H9 (cell line): ENCODE measurements at regions not wholly inside any gene's neighbourhood (a gene's known extent, or its start where the extent isn't known, plus 50 kb on each side); places are given as distances from the start of the nearest gene placed in this dataset.

ENCODE experiments used
- DNase-seq: peaks from one replicate; pipeline ENCODE4 v3.0.0-alpha.2; 2017
- H2AFZ ChIP-seq: one replicate; pipeline ENCODE4 v1.6.1; 2013; ENCODE audit warnings: mild to moderate bottlenecking, low read length, control low read depth, moderate library complexity
- H2AK5ac ChIP-seq: 2 replicates; pipeline ENCODE4 v1.6.1; 2013; ENCODE audit warnings: low read length, control low read depth, mixed read lengths; ENCODE audit not compliant: insufficient read length
- H2BK120ac ChIP-seq: one replicate; pipeline ENCODE4 v1.6.1; 2013; ENCODE audit warnings: low read depth, mild to moderate bottlenecking, low read length, control low read depth, inconsistent platforms; ENCODE audit not compliant: poor library complexity, severe bottlenecking
- H2BK12ac ChIP-seq: 2 replicates; pipeline ENCODE4 v1.6.1; 2013; ENCODE audit warnings: low read length, control low read depth, mixed read lengths, low read depth; ENCODE audit not compliant: insufficient read length
- H2BK15ac ChIP-seq: 2 replicates; pipeline ENCODE4 v1.6.1; 2013; ENCODE audit warnings: low read depth, low read length, control low read depth
- H2BK20ac ChIP-seq: one replicate; pipeline ENCODE4 v1.6.1; 2013; ENCODE audit warnings: low read depth, mild to moderate bottlenecking, low read length, control low read depth, inconsistent platforms; ENCODE audit not compliant: poor library complexity, severe bottlenecking
- H2BK5ac ChIP-seq: 2 replicates; pipeline ENCODE4 v1.6.1; 2013; ENCODE audit warnings: low read length, control low read depth, mixed read lengths; ENCODE audit not compliant: insufficient read length
- H3K14ac ChIP-seq: 2 replicates; pipeline ENCODE4 v1.6.1; 2013; ENCODE audit warnings: low read length, control low read depth; ENCODE audit not compliant: insufficient read depth
- H3K18ac ChIP-seq: 2 replicates; pipeline ENCODE4 v1.6.1; 2013; ENCODE audit warnings: low read depth, mild to moderate bottlenecking, mixed read lengths, low read length, control low read depth; ENCODE audit not compliant: insufficient read length
- H3K23ac ChIP-seq: 2 replicates; pipeline ENCODE4 v1.6.1; 2013; ENCODE audit warnings: low read length, control low read depth, mixed read lengths, low read depth; ENCODE audit not compliant: insufficient read length
- H3K23me2 ChIP-seq: 2 replicates; pipeline ENCODE4 v1.6.1; 2013; ENCODE audit warnings: low read depth, mild to moderate bottlenecking, mixed read lengths, low read length, control low read depth; ENCODE audit not compliant: insufficient read length, poor library complexity, severe bottlenecking
- H3K27ac ChIP-seq: 2 replicates; pipeline ENCODE4 v1.5.1; 2013; ENCODE audit warnings: low read length, control low read depth, mixed read lengths, low read depth; ENCODE audit not compliant: insufficient read length
- H3K27me3 ChIP-seq: 2 replicates; pipeline ENCODE4 v1.6.1; 2013; ENCODE audit warnings: low read length, control low read depth, inconsistent platforms; ENCODE audit not compliant: insufficient read depth
- H3K4ac ChIP-seq: 2 replicates; pipeline ENCODE4 v1.6.1; 2013; ENCODE audit warnings: low read depth, mild to moderate bottlenecking, control low read depth, inconsistent platforms, low read length, moderate library complexity
- H3K4me1 ChIP-seq: 2 replicates; pipeline ENCODE4 v1.6.1; 2013; ENCODE audit warnings: low read length, control low read depth, inconsistent platforms; ENCODE audit not compliant: insufficient read depth
- H3K4me2 ChIP-seq: 2 replicates; pipeline ENCODE4 v1.6.1; 2013; ENCODE audit warnings: low read length, control low read depth, mixed read lengths; ENCODE audit not compliant: insufficient read length, insufficient read depth
- H3K56ac ChIP-seq: 2 replicates; pipeline ENCODE4 v1.6.1; 2013; ENCODE audit warnings: low read depth, mild to moderate bottlenecking, mixed read lengths, low read length, control low read depth; ENCODE audit not compliant: insufficient read length
- H3K79me1 ChIP-seq: 2 replicates; pipeline ENCODE4 v1.6.1; 2013; ENCODE audit warnings: low read depth, mild to moderate bottlenecking, moderate library complexity, low read length, control low read depth, inconsistent platforms; ENCODE audit not compliant: insufficient read depth, poor library complexity, severe bottlenecking
- H3K79me2 ChIP-seq: 2 replicates; pipeline ENCODE4 v1.6.1; 2013; ENCODE audit warnings: low read length, control low read depth, inconsistent platforms; ENCODE audit not compliant: insufficient read depth
- H3K9ac ChIP-seq: 2 replicates; pipeline ENCODE4 v1.6.1; 2013; ENCODE audit warnings: low read length, control low read depth, mixed read lengths; ENCODE audit not compliant: insufficient read length; ENCODE audit errors: extremely low read depth
- H3K9me3 ChIP-seq: one replicate; pipeline ENCODE4 v1.6.1; 2013; ENCODE audit warnings: low read depth, low read length, inconsistent platforms; ENCODE audit not compliant: control insufficient read depth
- H3T11ph ChIP-seq: one replicate; pipeline ENCODE4 v1.6.1; 2013; ENCODE audit warnings: mild to moderate bottlenecking, low read length, control low read depth, inconsistent platforms
- H4K20me1 ChIP-seq: one replicate; pipeline ENCODE4 v1.6.1; 2013; ENCODE audit not compliant: control insufficient read depth, insufficient read length, insufficient read depth
- H4K5ac ChIP-seq: 2 replicates; pipeline ENCODE4 v1.6.1; 2013; ENCODE audit warnings: low read depth, mild to moderate bottlenecking, mixed read lengths, low read length, control low read depth; ENCODE audit not compliant: insufficient read length
- H4K8ac ChIP-seq: replicated peaks from 2 replicates; pipeline ENCODE4 v1.6.1; 2013; ENCODE audit warnings: low read length, control low read depth, mixed read lengths, low read depth; ENCODE audit not compliant: insufficient read length
- H4K91ac ChIP-seq: 2 replicates; pipeline ENCODE4 v1.6.1; 2013; ENCODE audit warnings: low read depth, mild to moderate bottlenecking, moderate library complexity, mixed read lengths, low read length, control low read depth; ENCODE audit not compliant: insufficient read length
- H3K27ac Mint-ChIP-seq, 3 experiments: 2 replicates in 2 of 3; 3 replicates in 1 of 3; pipeline ENCODE4 v1.8.0; 2020 to 2021; ENCODE audit warnings: mixed read lengths in 3 of 3, mild to moderate bottlenecking in 1 of 3, moderate library complexity in 1 of 3
- H3K27me3 Mint-ChIP-seq: 2 replicates; pipeline ENCODE4 v1.8.0; 2021; ENCODE audit warnings: low read depth, mild to moderate bottlenecking, moderate library complexity, mixed read lengths
- H3K36me3 Mint-ChIP-seq, 3 experiments: 2 replicates in 2 of 3; 3 replicates in 1 of 3; pipeline ENCODE4 v1.8.0; 2020 to 2021; ENCODE audit warnings: low read depth in 3 of 3, mixed read lengths in 3 of 3; ENCODE audit not compliant: insufficient read depth in 1 of 3
- H3K4me1 Mint-ChIP-seq, 2 experiments: 2 replicates each; pipeline ENCODE4 v1.8.0; 2020; ENCODE audit warnings: mixed read lengths in 2 of 2
- H3K4me3 Mint-ChIP-seq, 2 experiments: 2 replicates in 1 of 2; 3 replicates in 1 of 2; pipeline ENCODE4 v1.8.0; 2020 to 2021; ENCODE audit warnings: mild to moderate bottlenecking in 2 of 2, mixed read lengths in 2 of 2, moderate library complexity in 1 of 2
- H3K9me3 Mint-ChIP-seq, 2 experiments: 2 replicates in 1 of 2; 3 replicates in 1 of 2; pipeline ENCODE4 v1.8.0; 2020; ENCODE audit warnings: mild to moderate bottlenecking in 2 of 2, mixed read lengths in 2 of 2, moderate library complexity in 1 of 2
- WGBS: extraction: QIAGEN DNeasy Blood & Tissue Kit; methylation state at CpG from one replicate; pipeline ENCODE4 v1.1.7; 2013; ENCODE audit warnings: missing lambda C conversion rate, low lambda C conversion rate, mixed read lengths; ENCODE audit not compliant: insufficient read length; ENCODE audit errors: extremely low coverage; 5-methylcytosine and 5-hydroxymethylcytosine counted together
- TF ChIP-seq, protein P1 (sequence below): fragments of 200-600 bp; sonication (generic); conservative IDR thresholded peaks from 3 replicates; pipeline ENCODE4 v1.8.0; 2021; ENCODE audit warnings: antibody characterized with exemption, mild to moderate bottlenecking

DNA sequence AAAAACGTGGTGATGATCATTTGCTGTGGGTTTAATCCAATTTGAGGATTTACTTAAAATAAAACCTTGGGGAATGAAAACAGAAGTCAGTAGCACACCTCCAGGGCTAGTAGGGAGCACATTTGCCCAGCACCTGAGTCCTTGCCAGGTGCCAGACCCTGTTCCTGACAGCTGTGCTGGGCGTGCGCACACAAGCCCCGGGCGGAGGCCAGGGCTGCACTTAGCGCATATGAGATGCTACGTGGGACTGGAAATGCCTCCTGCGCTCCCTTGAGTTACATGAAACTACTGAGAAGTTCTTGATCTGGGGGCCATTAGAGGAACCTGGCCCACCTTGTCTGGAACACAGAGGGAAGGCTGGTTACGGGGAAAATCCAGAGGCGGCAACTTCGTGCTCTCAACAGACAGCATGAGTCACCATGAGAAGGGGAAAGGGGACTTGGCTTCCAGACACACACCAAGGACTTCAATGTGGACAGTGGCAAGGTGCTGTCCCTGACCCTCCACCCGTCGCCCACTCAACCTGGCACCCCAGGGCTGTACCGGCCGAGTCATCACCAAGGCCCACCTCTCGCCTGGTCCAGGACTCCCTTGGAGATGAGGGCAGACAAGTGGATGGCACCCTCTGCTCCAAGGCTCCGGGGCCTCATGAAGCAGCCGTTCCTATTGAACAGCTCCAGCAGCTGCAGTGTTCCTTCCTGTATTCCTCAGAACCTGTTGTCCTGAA is 1468.6 kb downstream of the BRD1 start:
- no peak for DNase-seq
- H3K27me3 Mint-ChIP-seq = peaks cover 17% of the 10 kb centered on the region
- no peak overlapping the region for H3K14ac ChIP-seq
- no peak overlapping the region for H3T11ph ChIP-seq
- H3K4me1 Mint-ChIP-seq = peaks cover 21 to 27% of the 10 kb centered on the region in 2 experiments
- H3K9ac ChIP-seq = no peak overlapping the region
- no peak overlapping the region for H2AFZ ChIP-seq
- no peaks in the 10 kb centered on the region; the same call in 1 of the 2 replicates for H3K4me1 ChIP-seq
- H2BK20ac ChIP-seq = no peak overlapping the region
- no peak overlapping the region for H3K18ac ChIP-seq
- H2BK5ac ChIP-seq = no peak overlapping the region
- H2BK15ac ChIP-seq = no peak overlapping the region
- H3K56ac ChIP-seq = no peak overlapping the region
- no peaks in the 10 kb centered on the region for H3K79me2 ChIP-seq
- H3K36me3 Mint-ChIP-seq = no peaks in the 10 kb centered on the region; a peak in 1 of 7 replicates
- TF ChIP-seq, protein P1, sequence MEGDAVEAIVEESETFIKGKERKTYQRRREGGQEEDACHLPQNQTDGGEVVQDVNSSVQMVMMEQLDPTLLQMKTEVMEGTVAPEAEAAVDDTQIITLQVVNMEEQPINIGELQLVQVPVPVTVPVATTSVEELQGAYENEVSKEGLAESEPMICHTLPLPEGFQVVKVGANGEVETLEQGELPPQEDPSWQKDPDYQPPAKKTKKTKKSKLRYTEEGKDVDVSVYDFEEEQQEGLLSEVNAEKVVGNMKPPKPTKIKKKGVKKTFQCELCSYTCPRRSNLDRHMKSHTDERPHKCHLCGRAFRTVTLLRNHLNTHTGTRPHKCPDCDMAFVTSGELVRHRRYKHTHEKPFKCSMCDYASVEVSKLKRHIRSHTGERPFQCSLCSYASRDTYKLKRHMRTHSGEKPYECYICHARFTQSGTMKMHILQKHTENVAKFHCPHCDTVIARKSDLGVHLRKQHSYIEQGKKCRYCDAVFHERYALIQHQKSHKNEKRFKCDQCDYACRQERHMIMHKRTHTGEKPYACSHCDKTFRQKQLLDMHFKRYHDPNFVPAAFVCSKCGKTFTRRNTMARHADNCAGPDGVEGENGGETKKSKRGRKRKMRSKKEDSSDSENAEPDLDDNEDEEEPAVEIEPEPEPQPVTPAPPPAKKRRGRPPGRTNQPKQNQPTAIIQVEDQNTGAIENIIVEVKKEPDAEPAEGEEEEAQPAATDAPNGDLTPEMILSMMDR = no peak
- no CpG with 5 or more reads among the region's 18 CpGs for WGBS
- H3K4me3 Mint-ChIP-seq = no peak overlapping the region
- H3K79me1 ChIP-seq = no peaks in the 10 kb centered on the region
- no peak overlapping the region for H2AK5ac ChIP-seq
- H2BK120ac ChIP-seq = no peak overlapping the region
- H3K9me3 ChIP-seq = no peaks in the 10 kb centered on the region
- no peak overlapping the region for H3K4me2 ChIP-seq
- H4K20me1 ChIP-seq = no peaks in the 10 kb centered on the region
- no peak overlapping the region for H4K8ac ChIP-seq
- H4K5ac ChIP-seq = no peak overlapping the region
- no peak overlapping the region for H3K27ac Mint-ChIP-seq
- no peaks in the 10 kb centered on the region for H3K9me3 Mint-ChIP-seq
- H2BK12ac ChIP-seq = no peak overlapping the region
- no peak overlapping the region for H3K4ac ChIP-seq
- no peaks in the 10 kb centered on the region for H3K27me3 ChIP-seq
- H3K23ac ChIP-seq = no peak overlapping the region
- H4K91ac ChIP-seq = no peak overlapping the region
- H3K23me2 ChIP-seq = no peaks in the 10 kb centered on the region
- no peak overlapping the region for H3K27ac ChIP-seq
